GM12878 (cell line): ENCODE measurements at regions not wholly inside any gene's neighbourhood (a gene's known extent, or its start where the extent isn't known, plus 50 kb on each side); places are given as distances from the start of the nearest gene placed in this dataset.

Experiments
- ATAC-seq: fragments of 200-7000 bp; cut with Tn5 transposase; 3 replicates; pipeline ENCODE4 v1.9.1; 2020; ENCODE audit warnings: mild to moderate bottlenecking, moderate library complexity
- BruUV-seq: library from RNA; stranded (reverse); fragments of 400-500 nt; replicated peaks from 2 replicates; lab custom pipeline; 2021; lab: Mats Ljungman, UMichigan
- CTCF ChIA-PET: fragments of 300-600 bp; sonication (Branson Sonifier 250); formaldehyde crosslinking; extraction: SDS; loops from one replicate; lab custom pipeline; 2021; ENCODE audit warnings: inconsistent platforms; lab: Yijun Ruan, JAX
- POLR2A ChIA-PET: fragments of 350-600 bp; formaldehyde crosslinking; extraction: SDS; loops from one replicate; lab custom pipeline; 2021; ENCODE audit warnings: inconsistent platforms; lab: Charles Lee
- RAD21 ChIA-PET: fragments of 300-600 bp; sonication (Branson Sonifier 250); formaldehyde crosslinking; loops from one replicate; lab custom pipeline; 2023; ENCODE audit warnings: antibody characterized with exemption; ENCODE audit not compliant: unreplicated experiment; lab: Charles Lee
- SMC1A ChIA-PET: fragments of 300-600 bp; sonication (Branson Sonifier 250); formaldehyde crosslinking; loops from one replicate; lab custom pipeline; 2023; ENCODE audit not compliant: unreplicated experiment, uncharacterized antibody; lab: Charles Lee
- DNase-seq: peaks from one replicate; pipeline ENCODE4 v3.0.0-alpha.2; 2011; ENCODE audit warnings: low read depth, low spot score
- FAIRE-seq: peaks from 3 replicates; lab custom pipeline; 2011; peaks lifted over from hg19 to GRCh38; lab: Jason Lieb, UNC
- H2AFZ ChIP-seq: 2 replicates; pipeline ENCODE4 v1.6.0; 2011; ENCODE audit warnings: low read depth, low read length, control low read depth; ENCODE audit not compliant: control insufficient read depth
- H3K27ac ChIP-seq: 2 replicates; pipeline ENCODE4 v1.5.1; 2011; ENCODE audit warnings: control low read depth; ENCODE audit not compliant: control insufficient read depth, insufficient read depth
- H3K27me3 ChIP-seq, 2 experiments: replicated peaks in 1 of 2; 2 replicates each; pipeline versions ENCODE4 v1.6.0 to v1.6.1; 2011; ENCODE audit warnings: low read length in 1 of 2; ENCODE audit not compliant: control insufficient read depth in 2 of 2, insufficient read depth in 2 of 2
- H3K36me3 ChIP-seq, 2 experiments: 2 replicates each; pipeline ENCODE4 v1.5.1; 2011; ENCODE audit warnings: low read length in 1 of 2; ENCODE audit not compliant: control insufficient read depth in 2 of 2, insufficient read depth in 2 of 2
- H3K4me1 ChIP-seq: 2 replicates; pipeline ENCODE4 v1.6.1; 2011; ENCODE audit warnings: mild to moderate bottlenecking, low read length, moderate library complexity, mixed read lengths; ENCODE audit not compliant: control insufficient read depth, insufficient read depth
- H3K4me2 ChIP-seq: 2 replicates; pipeline ENCODE4 v1.6.0; 2011; ENCODE audit warnings: control low read depth; ENCODE audit not compliant: control insufficient read depth, insufficient read depth
- H3K4me3 ChIP-seq: fragments of 200-600 bp; sonication (generic); 2 replicates; pipeline ENCODE4 v1.5.1; 2016
- H3K79me2 ChIP-seq: 2 replicates; pipeline ENCODE4 v1.6.0; 2011; ENCODE audit warnings: low read length; ENCODE audit not compliant: control insufficient read depth, insufficient read depth
- H3K9ac ChIP-seq: 2 replicates; pipeline ENCODE4 v1.8.0; 2011; ENCODE audit warnings: low read length, control low read depth, mixed read lengths; ENCODE audit not compliant: control insufficient read depth, insufficient read depth
- H3K9me3 ChIP-seq: replicated peaks from 3 replicates; pipeline ENCODE4 v1.5.1; 2011; ENCODE audit warnings: mild to moderate bottlenecking, low read length; ENCODE audit not compliant: control insufficient read depth, insufficient read depth
- H4K20me1 ChIP-seq: 2 replicates; pipeline ENCODE4 v1.6.0; 2011; ENCODE audit not compliant: control insufficient read depth, insufficient read depth
- CREB1 ChIP-seq: IDR thresholded peaks from 2 replicates; pipeline ENCODE4 v1.6.1; 2012; ENCODE audit warnings: low read depth, mild to moderate bottlenecking, inconsistent platforms
- EGR1 ChIP-seq, 2 experiments: IDR thresholded peaks; 1 replicate in 1 of 2; 2 replicates in 1 of 2; pipeline ENCODE4 v1.6.1; 2011 to 2012; ENCODE audit warnings: low read depth in 2 of 2, low read length in 2 of 2, borderline replicate concordance in 1 of 2, mild to moderate bottlenecking in 1 of 2, moderate library complexity in 1 of 2
- ESRRA ChIP-seq: IDR thresholded peaks from 2 replicates; pipeline ENCODE4 v1.6.1; 2012; ENCODE audit warnings: mild to moderate bottlenecking, low read length, improper control_type of control experiment
- KLF5 ChIP-seq: fragments of 450-650 bp; IDR thresholded peaks from 2 replicates; pipeline ENCODE4 v1.6.1; 2014; ENCODE audit warnings: mild to moderate bottlenecking; ENCODE audit not compliant: partially characterized antibody
- MTA3 ChIP-seq: IDR thresholded peaks from 2 replicates; pipeline ENCODE4 v1.6.1; 2012; ENCODE audit warnings: low read length, inconsistent platforms, borderline replicate concordance
- PRDM15 ChIP-seq: fragments of 450-650 bp; formaldehyde crosslinking; IDR thresholded peaks from 2 replicates; pipeline ENCODE4 v1.4.0; 2020; ENCODE audit warnings: mild to moderate bottlenecking, moderate library complexity
- REST ChIP-seq: IDR thresholded peaks from 2 replicates; pipeline ENCODE4 v1.6.1; 2012; ENCODE audit warnings: mild to moderate bottlenecking, low read depth, low read length
- SMAD5 ChIP-seq: IDR thresholded peaks from 2 replicates; pipeline ENCODE4 v1.6.1; 2016; ENCODE audit warnings: antibody characterized with exemption, low read depth
- SUZ12 ChIP-seq: fragments of 200-600 bp; sonication (generic); IDR thresholded peaks from one replicate; pipeline ENCODE4 v1.6.1; 2018; ENCODE audit warnings: antibody characterized with exemption, mild to moderate bottlenecking; ENCODE audit not compliant: unreplicated experiment
- ZBTB11 ChIP-seq: fragments of 450-650 bp; formaldehyde crosslinking; IDR thresholded peaks from 2 replicates; pipeline ENCODE4 v1.5.0; 2022; ENCODE audit warnings: mild to moderate bottlenecking, missing genetic modification characterization
- ZNF274 ChIP-seq: IDR thresholded peaks from one replicate; pipeline ENCODE4 v1.8.0; 2011; ENCODE audit not compliant: insufficient read length, insufficient read depth
- WGBS: methylation state at CpG from one replicate; pipeline ENCODE4 v1.1.6; 2016; ENCODE audit warnings: low lambda C conversion rate; ENCODE audit not compliant: insufficient replicate concordance, insufficient coverage; ENCODE audit errors: missing lambda C conversion rate; 5-methylcytosine and 5-hydroxymethylcytosine counted together
- in situ Hi-C: fragments of 300-500 bp; cut with MboI; formaldehyde crosslinking; loops from 9 replicates; pipeline ENCODE4 v1.14.3; 2018; ENCODE audit warnings: mixed read lengths
- intact Hi-C: fragments of 100-400 bp; cut with micrococcal nuclease; formaldehyde crosslinking; loops from one replicate; pipeline ENCODE4 v1.14.2; 2022; ENCODE audit not compliant: unreplicated experiment
- TF ChIP-seq, protein P1 (sequence below): fragments of 150-350 bp; IDR thresholded peaks from 2 replicates; pipeline ENCODE4 v1.6.1; 2014; ENCODE audit warnings: mild to moderate bottlenecking, low read depth, low read length

- TF ChIP-seq REST (no peak), ESRRA (no peak), SUZ12 (no peak), CREB1 (no peak)
These were observed 581.6 kb downstream of the TCERG1L start (continued) for GRCh38 chr10:130729876-130730275.

DNA sequence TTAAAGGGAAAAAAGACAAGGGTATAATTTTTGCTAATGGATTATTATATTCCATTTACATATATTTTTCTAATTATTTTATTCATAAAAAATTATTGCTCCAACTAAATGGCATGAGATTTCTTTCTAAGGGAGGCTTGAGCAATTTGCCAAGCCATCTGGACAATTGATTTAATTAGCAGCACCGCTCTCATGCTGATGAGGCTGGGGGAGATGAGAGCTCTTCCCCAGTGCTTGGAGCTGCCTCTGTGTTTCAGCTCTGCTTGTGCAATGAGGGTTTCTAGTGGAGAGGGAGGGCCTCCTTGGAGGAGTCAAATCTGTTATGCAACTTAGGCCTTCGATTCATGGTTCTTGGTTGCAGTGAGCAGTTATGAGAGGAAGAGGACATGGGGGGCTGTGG lies 574.3 kb downstream of the TCERG1L start:
- no peaks in the 10 kb centered on the region for H3K27me3 ChIP-seq
- 25% methylated on average over 2 of the region's 2 CpGs for WGBS
- no peak overlapping the region for H2AFZ ChIP-seq
- in situ Hi-C loops (no loop called here), intact Hi-C loops (no loop called here)
- ChIA-PET SMC1A (no interaction called here), RAD21 (no interaction called here), CTCF (no interaction called here), POLR2A (no interaction called here)
- no peaks in the 10 kb centered on the region for H3K79me2 ChIP-seq
- ATAC-seq = no peak
- H3K9me3 ChIP-seq = no peaks in the 10 kb centered on the region
- H3K4me1 ChIP-seq = no peaks in the 10 kb centered on the region
- H3K4me2 ChIP-seq = no peak overlapping the region
- no peak for DNase-seq
- H4K20me1 ChIP-seq = no peaks in the 10 kb centered on the region
- no peak overlapping the region for H3K9ac ChIP-seq
- H3K27ac ChIP-seq = no peak overlapping the region
- FAIRE-seq = no peak
- no TSS peak for BruUV-seq
- no peak overlapping the region for H3K4me3 ChIP-seq
- H3K36me3 ChIP-seq = no peaks in the 10 kb centered on the region
- TF ChIP-seq MTA3 = no peak
- no peak for TF ChIP-seq SMAD5
- no peak for TF ChIP-seq ZBTB11 (CRISPR knock-in tag)
- TF ChIP-seq PRDM15 (CRISPR knock-in tag) = no peak
- TF ChIP-seq EGR1 (IDR thresholded peaks at IDR 0.05; ENCODE audit: borderline replicate concordance in 1 of 2, low read depth in 2 of 2, low read length in 2 of 2) = no peak
- no peak for TF ChIP-seq KLF5
- TF ChIP-seq, protein P1, sequence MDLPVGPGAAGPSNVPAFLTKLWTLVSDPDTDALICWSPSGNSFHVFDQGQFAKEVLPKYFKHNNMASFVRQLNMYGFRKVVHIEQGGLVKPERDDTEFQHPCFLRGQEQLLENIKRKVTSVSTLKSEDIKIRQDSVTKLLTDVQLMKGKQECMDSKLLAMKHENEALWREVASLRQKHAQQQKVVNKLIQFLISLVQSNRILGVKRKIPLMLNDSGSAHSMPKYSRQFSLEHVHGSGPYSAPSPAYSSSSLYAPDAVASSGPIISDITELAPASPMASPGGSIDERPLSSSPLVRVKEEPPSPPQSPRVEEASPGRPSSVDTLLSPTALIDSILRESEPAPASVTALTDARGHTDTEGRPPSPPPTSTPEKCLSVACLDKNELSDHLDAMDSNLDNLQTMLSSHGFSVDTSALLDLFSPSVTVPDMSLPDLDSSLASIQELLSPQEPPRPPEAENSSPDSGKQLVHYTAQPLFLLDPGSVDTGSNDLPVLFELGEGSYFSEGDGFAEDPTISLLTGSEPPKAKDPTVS = no peak
- no peak for TF ChIP-seq ZNF274
